ENCODE measurements at regions not wholly inside any gene's neighbourhood (a gene's known extent, or its start where the extent isn't known, plus 50 kb on each side); places are given as distances from the start of the nearest gene placed in this dataset.

DNA sequence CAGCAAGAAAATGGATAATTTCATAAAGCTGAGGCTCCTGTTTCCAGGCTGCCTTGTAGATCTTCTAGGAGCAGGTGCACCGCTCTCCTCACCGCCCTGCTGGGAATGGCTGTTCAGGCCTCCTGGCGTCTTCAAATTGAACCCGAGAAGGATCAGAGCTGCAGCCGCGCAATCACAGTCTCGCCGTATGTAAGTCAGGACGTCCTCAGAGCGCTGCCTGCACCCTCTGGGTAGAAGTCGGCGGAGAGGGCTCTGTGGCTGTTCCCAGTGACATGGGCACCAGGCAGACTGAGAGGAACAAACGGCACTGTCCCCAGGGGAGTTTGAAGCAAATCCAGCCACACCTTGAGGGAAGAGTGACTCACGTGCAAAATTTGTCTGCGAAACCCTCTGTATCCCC lies 476.9 kb downstream of the TCERG1L start:
- intact Hi-C loops (cut with DNase I), result no loop called here
- Histone ChIP-seq H3K27ac (ENCODE audit: low read depth in 2 of 2, low read length in 2 of 2) (no peak overlapping the region), H3K9me3 (ENCODE audit: control insufficient read depth in 2 of 3, insufficient read depth in 1 of 3, low read length in 3 of 3) (peaks cover 0 to 2% (median 0%) of the 10 kb centered on the region in 3 donors), H3K36me3 (ENCODE audit: control insufficient read depth in 2 of 3, insufficient read depth in 3 of 3, low read length in 3 of 3) (no peaks in the 10 kb centered on the region), H3K4me3 (ENCODE audit: low read length in 3 of 3) (no peak overlapping the region), H3K4me1 (ENCODE audit: control insufficient read depth in 2 of 3, insufficient read depth in 2 of 3, low read depth in 1 of 3, low read length in 3 of 3) (no peaks in the 10 kb centered on the region), H3K9ac (ENCODE audit: low read length in 3 of 3) (no peak overlapping the region), H3K27me3 (ENCODE audit: control insufficient read depth, insufficient read depth, low read length) (no peaks in the 10 kb centered on the region)
- DNase-seq (no peak), FAIRE-seq (no peak)
- TF ChIP-seq, protein P1, sequence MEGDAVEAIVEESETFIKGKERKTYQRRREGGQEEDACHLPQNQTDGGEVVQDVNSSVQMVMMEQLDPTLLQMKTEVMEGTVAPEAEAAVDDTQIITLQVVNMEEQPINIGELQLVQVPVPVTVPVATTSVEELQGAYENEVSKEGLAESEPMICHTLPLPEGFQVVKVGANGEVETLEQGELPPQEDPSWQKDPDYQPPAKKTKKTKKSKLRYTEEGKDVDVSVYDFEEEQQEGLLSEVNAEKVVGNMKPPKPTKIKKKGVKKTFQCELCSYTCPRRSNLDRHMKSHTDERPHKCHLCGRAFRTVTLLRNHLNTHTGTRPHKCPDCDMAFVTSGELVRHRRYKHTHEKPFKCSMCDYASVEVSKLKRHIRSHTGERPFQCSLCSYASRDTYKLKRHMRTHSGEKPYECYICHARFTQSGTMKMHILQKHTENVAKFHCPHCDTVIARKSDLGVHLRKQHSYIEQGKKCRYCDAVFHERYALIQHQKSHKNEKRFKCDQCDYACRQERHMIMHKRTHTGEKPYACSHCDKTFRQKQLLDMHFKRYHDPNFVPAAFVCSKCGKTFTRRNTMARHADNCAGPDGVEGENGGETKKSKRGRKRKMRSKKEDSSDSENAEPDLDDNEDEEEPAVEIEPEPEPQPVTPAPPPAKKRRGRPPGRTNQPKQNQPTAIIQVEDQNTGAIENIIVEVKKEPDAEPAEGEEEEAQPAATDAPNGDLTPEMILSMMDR (IDR thresholded peaks at IDR 0.05; ENCODE audit: borderline replicate concordance, extremely low read depth, insufficient read depth), result no peak

DNA sequence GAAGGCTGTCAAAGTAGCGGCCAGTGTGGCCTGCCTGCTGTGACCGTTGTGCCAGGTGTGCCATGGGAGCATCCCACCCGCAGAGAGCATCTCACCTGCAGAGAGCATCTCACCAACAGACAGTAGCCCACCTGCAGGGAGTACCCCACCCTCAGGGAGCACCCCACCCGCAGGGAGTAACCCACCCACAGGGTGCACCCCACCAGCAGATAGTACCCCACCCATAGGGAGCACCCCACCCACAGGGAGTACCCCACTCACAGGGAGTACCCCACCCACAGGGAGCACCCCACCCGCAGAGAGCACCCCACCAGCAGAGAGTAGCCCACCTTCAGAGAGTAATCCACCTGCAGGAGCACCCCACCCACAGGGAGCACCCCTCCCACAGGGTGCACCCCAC lies 476.5 kb downstream of the TCERG1L start:
- no peak overlapping the region for H3K4me3 ChIP-seq (ENCODE audit: low read length in 3 of 3)
- no peak for DNase-seq
- no peaks in the 10 kb centered on the region for H3K27me3 ChIP-seq (ENCODE audit: control insufficient read depth, insufficient read depth, low read length)
- TF ChIP-seq, protein P1 (IDR thresholded peaks at IDR 0.05; ENCODE audit: borderline replicate concordance, extremely low read depth, insufficient read depth), result no peak
- peaks cover 0 to 2% (median 0%) of the 10 kb centered on the region in 3 donors for H3K9me3 ChIP-seq (ENCODE audit: control insufficient read depth in 2 of 3, insufficient read depth in 1 of 3, low read length in 3 of 3)
- H3K4me1 ChIP-seq (ENCODE audit: control insufficient read depth in 2 of 3, insufficient read depth in 2 of 3, low read depth in 1 of 3, low read length in 3 of 3), result no peaks in the 10 kb centered on the region
- H3K9ac ChIP-seq (ENCODE audit: low read length in 3 of 3), result no peak overlapping the region
- intact Hi-C loops (cut with DNase I), result no loop called here
- FAIRE-seq, result no peak
- H3K27ac ChIP-seq (ENCODE audit: low read depth in 2 of 2, low read length in 2 of 2), result no peak overlapping the region
- H3K36me3 ChIP-seq (ENCODE audit: control insufficient read depth in 2 of 3, insufficient read depth in 3 of 3, low read length in 3 of 3), result no peaks in the 10 kb centered on the region

DNA sequence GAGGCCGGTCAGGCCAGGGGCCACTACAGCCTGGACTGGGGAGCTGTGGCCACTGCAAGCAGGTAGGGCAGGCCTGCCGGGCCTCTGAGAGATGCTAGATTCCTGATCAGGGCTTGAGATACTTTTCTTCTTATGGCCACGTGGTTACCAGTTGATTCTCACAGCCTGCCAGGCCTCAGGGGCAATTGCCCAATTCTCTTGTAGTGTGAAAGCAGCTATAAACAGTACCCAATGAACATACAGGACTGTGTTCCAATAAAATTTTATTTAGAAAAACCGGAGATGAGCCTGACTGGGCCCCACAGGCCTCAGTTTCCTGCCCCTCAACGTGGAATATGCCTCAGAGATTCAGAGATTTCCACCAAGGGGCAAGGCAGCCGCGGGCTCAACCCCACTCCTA lies 475.2 kb downstream of the TCERG1L start:
- Histone ChIP-seq H3K9ac (ENCODE audit: low read length in 3 of 3) (no peak overlapping the region), H3K4me3 (ENCODE audit: low read length in 3 of 3) (no peak overlapping the region), H3K36me3 (ENCODE audit: control insufficient read depth in 2 of 3, insufficient read depth in 3 of 3, low read length in 3 of 3) (no peaks in the 10 kb centered on the region), H3K27ac (ENCODE audit: low read depth in 2 of 2, low read length in 2 of 2) (no peak overlapping the region), H3K27me3 (ENCODE audit: control insufficient read depth, insufficient read depth, low read length) (no peaks in the 10 kb centered on the region), H3K4me1 (ENCODE audit: control insufficient read depth in 2 of 3, insufficient read depth in 2 of 3, low read depth in 1 of 3, low read length in 3 of 3) (no peaks in the 10 kb centered on the region), H3K9me3 (ENCODE audit: control insufficient read depth in 2 of 3, insufficient read depth in 1 of 3, low read length in 3 of 3) (peaks cover 0 to 2% (median 0%) of the 10 kb centered on the region in 3 donors)
- intact Hi-C loops (cut with DNase I), result no loop called here
- FAIRE-seq (no peak), DNase-seq (no peak)
- TF ChIP-seq, protein P1 (IDR thresholded peaks at IDR 0.05; ENCODE audit: borderline replicate concordance, extremely low read depth, insufficient read depth), result no peak

DNA sequence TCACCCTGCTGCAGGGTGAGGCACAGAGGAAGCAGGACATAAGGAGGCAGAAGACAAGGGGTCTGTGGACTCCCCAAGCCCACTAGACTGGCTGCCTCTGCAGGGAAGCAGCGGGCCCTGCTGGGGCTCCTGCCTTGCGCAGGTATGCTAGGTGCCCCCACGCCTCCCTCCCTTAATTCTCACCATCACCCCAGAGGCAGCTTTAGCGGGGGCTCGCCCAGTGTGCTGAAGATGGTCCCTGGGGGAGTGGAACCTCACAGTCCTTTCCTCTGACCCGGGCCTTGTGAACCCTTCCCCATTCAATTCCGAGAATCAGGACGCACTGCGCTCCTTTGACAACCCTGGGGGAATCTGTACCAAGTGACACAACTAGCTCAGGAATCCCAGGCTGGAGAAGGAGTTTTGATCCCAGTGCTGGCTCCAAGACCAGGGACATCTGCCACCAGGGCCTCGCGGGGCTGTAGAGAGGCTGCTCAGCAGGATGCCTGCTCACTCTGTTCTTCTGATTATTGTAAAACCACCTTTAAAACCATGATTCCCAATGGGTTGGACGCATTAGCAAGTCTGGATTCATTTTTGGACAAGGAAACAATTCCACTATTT lies 468.4 kb downstream of the TCERG1L start:
- DNase-seq (no peak), FAIRE-seq (no peak)
- Histone ChIP-seq H3K9me3 (ENCODE audit: control insufficient read depth in 2 of 3, insufficient read depth in 1 of 3, low read length in 3 of 3) (no peaks in the 10 kb centered on the region), H3K36me3 (ENCODE audit: control insufficient read depth in 2 of 3, insufficient read depth in 3 of 3, low read length in 3 of 3) (no peaks in the 10 kb centered on the region), H3K4me1 (ENCODE audit: control insufficient read depth in 2 of 3, insufficient read depth in 2 of 3, low read depth in 1 of 3, low read length in 3 of 3) (no peaks in the 10 kb centered on the region), H3K4me3 (ENCODE audit: low read length in 3 of 3) (no peak overlapping the region), H3K27ac (ENCODE audit: low read depth in 2 of 2, low read length in 2 of 2) (no peak overlapping the region), H3K27me3 (ENCODE audit: control insufficient read depth, insufficient read depth, low read length) (no peaks in the 10 kb centered on the region), H3K9ac (ENCODE audit: low read length in 3 of 3) (no peak overlapping the region)
- intact Hi-C loops (cut with DNase I), result no loop called here
- TF ChIP-seq, protein P1 (IDR thresholded peaks at IDR 0.05; ENCODE audit: borderline replicate concordance, extremely low read depth, insufficient read depth), result no peak
